ENCODE measurements at regions not wholly inside any gene's neighbourhood (a gene's known extent, or its start where the extent isn't known, plus 50 kb on each side); places are given as distances from the start of the nearest gene placed in this dataset.

- Histone ChIP-seq H3K4me1 (ENCODE audit: control insufficient read depth, insufficient read depth, low read length) (no peaks in the 10 kb centered on the region), H3K4me3 (ENCODE audit: low read depth, low read length) (no peak overlapping the region), H3K9me3 (ENCODE audit: control insufficient read depth, insufficient read depth, low read depth, low read length) (no peaks in the 10 kb centered on the region), H3K27ac (ENCODE audit: extremely low read depth, low read depth, low read length) (no peak overlapping the region), H3K36me3 (ENCODE audit: control insufficient read depth in 2 of 2, insufficient read depth in 1 of 2, low read length in 2 of 2) (no peaks in the 10 kb centered on the region)
- ChIA-PET POLR2A (no interaction called here), CTCF (interaction anchor here (0.6 kb wide), 1 partner anchor 140 kb away, joined by 3 read pairs; no protein-coding TSS in a partner anchor)
- TF ChIP-seq ZNF658 (tag by site-specific recombination; IDR thresholded peaks at IDR 0.05) (no peak), PRDM6 (tag by site-specific recombination; IDR thresholded peaks at IDR 0.05) (no peak), REST (tag by site-specific recombination; IDR thresholded peaks at IDR 0.05) (no peak), INSM2 (tag by site-specific recombination; IDR thresholded peaks at IDR 0.05) (no peak), ZNF274 (IDR thresholded peaks at IDR 0.05; ENCODE audit: low read length) (no peak), ZNF274 (tag by site-specific recombination; IDR thresholded peaks at IDR 0.05; ENCODE audit: borderline replicate concordance) (no peak), ZNF19 (tag by site-specific recombination; IDR thresholded peaks at IDR 0.05; ENCODE audit: low read depth) (no peak), MEIS1 (CRISPR knock-in tag; IDR thresholded peaks at IDR 0.05; ENCODE audit: borderline replicate concordance) (no peak), ZNF302 (tag by site-specific recombination; IDR thresholded peaks at IDR 0.05; ENCODE audit: low read depth) (no peak), YY1 (tag by site-specific recombination; IDR thresholded peaks at IDR 0.05) (no peak), ZBTB6 (tag by site-specific recombination; IDR thresholded peaks at IDR 0.05) (no peak), ZNF10 (tag by site-specific recombination; IDR thresholded peaks at IDR 0.05) (no peak), ZNF600 (tag by site-specific recombination; IDR thresholded peaks at IDR 0.05) (no peak)
These were observed 83.6 kb upstream of the NPAS2 start for GRCh38 chr2:100736121-100736915.

- POLR2A ChIA-PET: no interaction called here
- Histone ChIP-seq H3K4me1 (ENCODE audit: control insufficient read depth, insufficient read depth, low read length) (no peaks in the 10 kb centered on the region), H3K27ac (ENCODE audit: extremely low read depth, low read depth, low read length) (no peak overlapping the region), H3K36me3 (ENCODE audit: control insufficient read depth in 2 of 2, insufficient read depth in 1 of 2, low read length in 2 of 2) (no peaks in the 10 kb centered on the region), H3K4me3 (ENCODE audit: low read depth, low read length) (no peak overlapping the region), H3K9me3 (ENCODE audit: control insufficient read depth, insufficient read depth, low read depth, low read length) (no peaks in the 10 kb centered on the region)
- CTCF ChIA-PET: no interaction called here
- TF ChIP-seq WT1 (tag by site-specific recombination; IDR thresholded peaks at IDR 0.05): no peak
- no peak for TF ChIP-seq ZBTB8A (tag by site-specific recombination; IDR thresholded peaks at IDR 0.05)
- TF ChIP-seq ZNF544 (tag by site-specific recombination; IDR thresholded peaks at IDR 0.05): no peak
- TF ChIP-seq ZNF449 (tag by site-specific recombination; IDR thresholded peaks at IDR 0.05): no peak
- no peak for TF ChIP-seq PBX3 (CRISPR knock-in tag; IDR thresholded peaks at IDR 0.05)
- TF ChIP-seq ZNF324 (tag by site-specific recombination; IDR thresholded peaks at IDR 0.05): no peak
- TF ChIP-seq KLF8 (tag by site-specific recombination; IDR thresholded peaks at IDR 0.05): no peak
- TF ChIP-seq SP2 (tag by site-specific recombination; IDR thresholded peaks at IDR 0.05): no peak
- no peak for TF ChIP-seq ZFP69B (tag by site-specific recombination; IDR thresholded peaks at IDR 0.05)
These were observed 80.1 kb upstream of the NPAS2 start for GRCh38 chr2:100739735-100740432.

Data from HEK293 (cell line).